GM19397 (cell line): ENCODE measurements at regions not wholly inside any gene's neighbourhood (a gene's known extent, or its start where the extent isn't known, plus 50 kb on each side); places are given as distances from the start of the nearest gene placed in this dataset.
"Not testable (repeated sequence)": the region's sequence is repeated elsewhere in the genome, so short reads cannot be mapped to it uniquely, and the experiment has no call there.

Experiments used
- ATAC-seq: cut with Tn5 transposase; IDR thresholded peaks from one replicate; pipeline ENCODE4 v1.9.1; 2021; ENCODE audit warnings: mild to moderate bottlenecking, moderate library complexity; ENCODE audit not compliant: unreplicated experiment

DNA sequence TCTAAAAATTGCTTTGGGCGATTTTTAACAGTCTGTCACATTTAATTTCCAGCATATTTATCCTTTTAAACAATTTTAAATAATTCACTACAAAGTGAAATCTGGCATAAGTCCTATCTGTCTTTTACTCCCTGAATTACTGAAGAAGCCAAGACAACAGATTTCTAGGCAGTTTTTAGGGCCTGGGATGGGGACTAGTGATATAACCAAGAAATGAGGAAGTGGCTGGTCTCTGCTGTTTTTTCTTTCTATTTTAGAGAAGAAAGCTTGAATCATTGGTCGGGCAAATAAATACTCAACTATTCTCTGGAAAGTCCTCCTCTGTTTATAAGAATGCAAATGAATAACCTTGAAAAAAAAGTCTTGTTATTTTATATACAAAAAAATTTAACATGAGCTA is 79.7 kb upstream of the SSBP2 start:
- no peak for ATAC-seq

DNA sequence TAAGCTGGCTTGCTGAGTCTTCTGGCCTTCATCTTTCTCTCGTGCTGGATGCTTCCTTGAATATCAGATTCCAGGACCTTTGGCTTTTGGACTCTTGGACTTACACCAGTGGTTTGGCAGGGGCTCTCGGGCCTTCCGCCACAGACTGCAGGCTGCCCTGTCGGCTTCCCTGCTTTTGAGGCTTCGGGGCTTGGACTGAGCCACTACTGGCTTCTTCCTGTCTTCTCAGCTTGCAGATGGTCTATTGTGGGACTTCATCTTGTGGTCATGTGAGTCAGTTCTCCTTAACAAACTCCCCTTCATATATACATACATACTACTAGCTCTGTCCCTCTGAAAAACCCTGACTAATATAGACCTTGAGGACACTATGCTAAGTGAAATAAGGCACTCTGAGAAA is 78.3 kb upstream of the SSBP2 start:
- no peak for ATAC-seq

DNA sequence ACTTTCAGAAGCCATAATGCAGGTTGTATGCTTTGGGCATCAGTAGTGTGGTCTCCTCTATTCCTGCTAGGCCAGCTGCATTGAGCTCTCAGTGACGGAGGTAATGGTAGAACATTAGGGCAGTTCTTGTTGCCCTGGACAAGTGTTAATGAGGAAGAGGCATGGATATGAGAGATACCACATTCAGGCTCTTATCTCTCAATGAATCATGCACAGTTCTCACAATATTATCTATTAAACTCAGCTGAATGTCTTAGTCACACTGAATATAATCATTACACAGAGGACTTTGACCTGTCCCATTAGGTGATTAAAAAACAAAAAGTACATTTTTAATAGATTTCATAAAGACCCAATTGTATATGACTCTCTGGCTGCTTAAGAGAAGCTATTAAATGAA is 76.6 kb upstream of the SSBP2 start:
- no peak for ATAC-seq

DNA sequence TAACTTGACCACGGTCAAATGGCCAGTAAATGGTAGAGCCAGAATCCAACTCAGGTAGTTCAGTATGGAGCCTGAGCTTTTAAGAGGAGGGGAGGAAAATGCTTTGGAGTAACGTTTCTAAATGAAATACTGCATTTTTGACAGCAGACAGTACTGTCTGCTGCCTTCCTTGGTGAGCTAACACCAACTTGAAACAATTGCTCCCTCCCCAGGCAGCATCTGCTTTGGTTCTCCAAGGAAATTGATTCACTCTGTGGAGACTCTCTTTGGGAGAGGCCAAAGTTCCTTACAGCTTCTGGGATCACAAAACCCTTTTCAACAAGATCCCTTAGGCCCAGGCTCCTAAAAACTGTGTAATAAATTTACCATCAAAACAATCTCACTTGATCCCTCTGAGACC is 75.2 kb upstream of the SSBP2 start:
- ATAC-seq = no peak

DNA sequence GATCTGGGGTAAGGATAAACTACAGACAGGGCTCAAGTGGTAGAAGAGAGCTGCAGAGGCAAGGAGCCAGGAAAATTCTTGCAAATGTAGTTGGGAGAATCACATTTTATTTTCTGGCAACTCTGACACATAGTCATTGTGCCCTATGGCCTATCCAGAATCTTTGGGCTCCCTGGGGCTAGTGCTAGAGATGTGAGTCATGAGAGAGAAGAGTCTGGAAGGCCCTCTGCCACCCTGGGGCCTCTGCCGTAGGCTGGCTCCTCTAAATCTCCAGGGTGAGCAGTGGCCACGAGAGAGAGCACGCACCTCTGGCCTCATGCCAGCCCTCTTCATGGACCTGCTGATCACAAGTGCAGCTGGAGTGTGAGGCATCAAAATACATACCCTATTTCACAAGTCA is 74.3 kb upstream of the SSBP2 start:
- ATAC-seq = no peak

DNA sequence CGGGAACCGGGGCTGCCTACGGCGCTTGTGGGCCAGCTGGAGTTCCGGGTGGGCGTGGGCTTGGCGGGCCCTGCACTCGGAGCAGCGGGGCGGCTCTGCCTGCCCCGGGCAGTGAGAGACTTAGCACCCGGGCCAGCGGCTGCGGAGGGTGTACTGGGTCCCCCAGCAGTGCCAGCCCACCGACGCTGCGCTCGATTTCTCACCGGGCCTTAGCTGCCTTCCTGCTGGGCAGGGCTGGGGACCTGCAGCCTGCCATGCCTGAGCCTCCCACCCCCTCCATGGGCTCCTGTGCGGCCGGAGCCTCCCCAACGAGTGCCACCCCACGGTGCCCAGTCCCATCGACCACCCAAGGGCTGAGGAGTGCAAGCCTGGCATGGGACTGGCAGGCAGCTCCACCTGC is 72.8 kb upstream of the SSBP2 start:
- ATAC-seq = not testable (repeated sequence)

DNA sequence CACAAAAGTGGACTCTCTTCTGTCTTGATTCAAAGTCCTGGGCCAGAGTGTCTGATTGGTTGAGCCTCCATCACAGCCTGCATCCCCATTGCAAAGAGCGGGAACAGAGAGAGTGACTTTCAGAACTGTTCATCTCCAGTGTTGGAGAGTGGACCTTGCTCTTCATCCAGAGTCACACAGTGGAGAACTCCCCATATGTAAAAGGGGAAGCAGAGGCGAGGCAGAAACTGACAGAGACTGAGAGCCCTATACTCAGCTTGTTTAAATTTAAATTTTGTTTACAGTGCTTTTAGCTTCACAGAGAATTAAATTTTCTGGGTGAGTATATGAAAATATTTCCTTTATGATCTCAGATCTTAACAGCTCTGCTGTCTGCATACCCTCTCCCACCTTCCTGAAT is 70.0 kb upstream of the SSBP2 start:
- no peak for ATAC-seq

DNA sequence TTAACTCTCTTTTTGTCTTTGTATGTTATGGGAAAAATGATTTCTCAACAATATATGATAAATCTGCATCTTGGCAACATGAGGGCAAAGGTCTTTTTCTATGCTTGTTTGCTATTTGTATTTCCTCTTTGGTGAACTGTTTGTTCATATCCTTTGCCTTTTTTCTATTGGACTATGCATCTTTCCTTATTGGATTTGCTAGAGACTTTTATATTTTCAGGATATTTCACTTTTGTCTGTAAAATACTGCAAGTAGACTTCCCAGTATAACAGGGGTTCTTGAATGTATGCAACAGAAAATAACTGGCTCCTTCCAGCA is 69.4 kb upstream of the SSBP2 start:
- ATAC-seq = no peak

DNA sequence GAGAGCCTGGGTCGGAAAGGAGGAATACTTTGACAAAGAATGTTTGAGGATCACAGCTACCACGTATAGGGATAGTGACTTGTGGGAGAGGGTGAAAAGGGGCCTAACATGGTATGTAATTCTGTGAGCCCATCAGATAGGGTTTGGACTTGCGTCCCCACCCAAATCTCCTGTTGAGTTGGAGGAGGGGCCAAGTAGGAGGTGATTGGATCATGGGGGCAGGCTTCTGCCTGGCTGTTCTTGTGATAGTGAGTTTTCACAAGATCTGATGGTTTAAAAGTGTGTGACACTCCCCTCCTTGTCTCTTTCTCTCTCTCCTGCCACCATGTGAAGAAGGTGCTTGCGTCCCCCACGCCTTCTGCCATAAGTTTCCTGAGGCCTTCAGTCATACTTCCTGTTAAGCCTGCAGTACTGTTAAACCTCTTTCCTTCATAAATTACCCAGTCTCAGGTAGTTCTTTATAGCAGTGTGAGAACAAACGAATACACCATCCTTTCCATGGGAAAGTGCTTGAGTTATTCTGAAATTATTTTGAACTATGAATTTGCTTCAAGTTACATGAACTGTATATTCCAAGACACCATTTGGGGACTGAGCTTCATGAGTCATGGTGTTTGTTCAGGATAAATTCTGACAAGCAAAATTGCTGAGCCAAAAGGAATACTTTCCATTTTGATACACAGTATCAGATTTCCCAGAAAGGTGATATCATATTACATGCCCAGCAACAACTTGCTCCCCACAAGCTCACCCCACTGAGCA is 68.8 kb upstream of the SSBP2 start:
- no peak for ATAC-seq

DNA sequence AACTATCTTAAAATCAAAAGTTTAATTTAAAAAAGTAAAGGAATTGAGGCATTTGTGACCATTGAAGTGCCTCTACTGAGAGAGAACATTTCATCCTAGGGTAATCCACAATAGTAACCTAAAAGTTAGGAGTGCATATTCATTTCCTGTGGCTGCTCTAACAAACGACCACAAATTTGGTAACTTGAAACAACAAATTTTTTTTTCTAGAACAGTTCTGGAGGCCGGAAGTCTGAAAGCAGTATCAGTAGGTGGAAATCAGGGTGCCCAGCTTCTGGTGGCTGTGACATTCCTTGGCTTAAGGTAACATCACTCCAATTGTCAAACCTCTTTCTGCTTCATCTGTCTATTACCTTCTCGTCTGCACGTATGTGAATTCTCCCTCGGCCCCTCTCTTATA is 67.1 kb upstream of the SSBP2 start:
- ATAC-seq = no peak

DNA sequence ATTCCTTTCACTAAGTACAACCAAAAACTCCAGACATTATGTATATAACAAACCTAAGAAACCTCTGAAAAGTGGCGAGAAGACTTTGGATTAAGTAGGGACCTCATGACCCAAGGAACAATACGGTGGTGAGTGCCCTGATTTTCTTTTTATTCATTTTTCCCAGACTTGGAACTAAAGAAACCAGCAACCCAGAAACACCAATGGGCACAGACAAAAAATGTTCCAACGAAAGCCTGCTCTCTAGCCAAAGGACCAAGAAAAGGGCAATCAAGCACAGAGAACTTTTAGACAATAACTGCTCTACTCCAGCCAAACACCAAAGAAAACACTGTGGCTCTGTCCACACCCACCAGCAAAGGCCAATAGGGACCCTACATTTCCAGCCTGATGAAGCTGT is 66.2 kb upstream of the SSBP2 start:
- ATAC-seq = no peak

DNA sequence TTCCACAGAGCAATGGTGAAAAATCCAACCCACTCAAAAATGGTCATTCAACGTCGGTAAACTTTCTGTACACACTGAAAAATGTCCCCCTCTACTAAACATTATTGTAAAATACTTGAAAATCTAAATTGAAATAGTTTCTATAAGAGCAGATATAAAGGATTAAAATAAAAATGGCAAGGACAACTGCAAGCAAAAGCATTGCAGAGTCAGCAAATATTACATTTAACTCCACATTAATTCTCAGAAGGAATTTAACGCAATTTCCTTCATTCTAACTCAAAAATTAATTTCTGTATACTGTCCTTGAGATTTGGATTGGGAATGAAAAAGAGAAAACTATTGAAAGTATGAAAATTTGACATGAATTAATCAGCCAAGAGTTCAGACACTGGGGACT is 64.4 kb upstream of the SSBP2 start:
- no peak for ATAC-seq

DNA sequence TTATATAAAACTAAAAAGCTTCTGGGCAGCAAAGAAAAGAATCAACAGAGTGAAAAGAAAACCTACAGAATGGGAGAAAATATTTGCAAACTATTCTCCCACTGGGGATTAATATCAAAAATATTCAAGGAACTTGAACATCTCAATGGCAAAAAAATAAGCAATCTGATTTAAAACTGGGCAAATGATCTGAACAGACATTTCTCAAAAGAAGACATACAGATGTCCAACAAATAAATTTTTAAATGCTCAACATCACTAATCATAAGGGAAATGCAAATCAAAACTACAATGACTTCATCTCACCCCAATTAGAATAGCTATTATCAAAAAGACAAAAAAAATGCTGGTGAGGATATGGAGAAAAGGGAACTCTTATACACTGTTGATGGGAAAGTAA is 57.2 kb upstream of the SSBP2 start:
- ATAC-seq = no peak

DNA sequence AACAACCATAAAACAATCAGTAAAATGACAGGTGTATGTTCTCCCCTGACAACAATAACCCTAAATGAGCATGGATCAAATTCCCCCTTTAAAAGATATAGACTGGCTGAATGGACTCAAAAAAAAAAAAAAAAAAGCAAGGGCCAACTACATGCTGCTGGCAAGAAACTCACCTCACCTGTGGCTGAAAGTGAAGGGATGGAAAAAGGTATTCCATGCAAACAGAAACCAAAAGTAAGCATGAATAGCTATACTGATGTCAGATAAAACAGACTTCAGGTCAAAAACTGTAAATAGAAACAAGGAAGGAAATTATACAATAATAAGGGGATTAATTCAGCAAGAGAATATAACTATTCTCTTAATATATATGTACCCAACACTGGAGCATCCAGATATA is 54.2 kb upstream of the SSBP2 start:
- ATAC-seq = no peak

DNA sequence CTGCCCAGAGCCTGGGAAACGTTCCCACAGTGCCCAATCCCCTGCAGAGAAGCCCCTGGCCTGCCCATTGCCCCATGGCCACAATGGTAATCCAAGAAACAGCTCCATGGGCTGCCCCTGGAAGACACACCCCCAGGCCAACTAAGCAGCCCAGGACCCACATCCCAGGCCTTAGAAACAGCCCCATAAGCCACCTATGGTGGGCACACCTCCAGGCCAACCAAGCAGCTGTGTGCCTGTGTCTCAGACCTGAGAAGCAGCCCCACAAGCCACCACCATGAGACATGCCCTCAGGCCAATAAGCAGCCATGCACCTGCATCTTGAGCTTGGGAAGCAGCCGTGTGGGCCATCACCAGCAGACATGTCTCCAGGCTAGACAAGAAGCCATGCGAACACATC is 52.9 kb upstream of the SSBP2 start:
- no peak for ATAC-seq

DNA sequence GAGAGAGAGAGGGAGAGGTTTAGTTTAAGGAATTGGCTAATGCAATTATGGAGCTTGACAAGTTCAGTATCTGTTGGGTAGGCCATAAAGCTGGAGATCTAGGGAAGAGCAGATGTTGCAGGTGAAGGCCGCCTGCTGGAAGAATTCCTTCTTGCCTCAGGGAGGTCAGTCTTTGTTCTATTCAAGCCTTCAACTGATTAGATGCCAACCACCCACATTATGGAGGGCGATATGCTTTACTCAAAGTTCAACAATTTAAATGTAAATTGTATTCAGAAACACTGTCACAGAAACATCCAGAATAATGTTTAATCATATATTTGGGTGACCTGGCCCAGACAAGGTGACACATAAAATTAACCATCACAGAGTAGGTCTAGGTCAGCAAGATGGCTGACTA is 51.7 kb upstream of the SSBP2 start:
- no peak for ATAC-seq

DNA sequence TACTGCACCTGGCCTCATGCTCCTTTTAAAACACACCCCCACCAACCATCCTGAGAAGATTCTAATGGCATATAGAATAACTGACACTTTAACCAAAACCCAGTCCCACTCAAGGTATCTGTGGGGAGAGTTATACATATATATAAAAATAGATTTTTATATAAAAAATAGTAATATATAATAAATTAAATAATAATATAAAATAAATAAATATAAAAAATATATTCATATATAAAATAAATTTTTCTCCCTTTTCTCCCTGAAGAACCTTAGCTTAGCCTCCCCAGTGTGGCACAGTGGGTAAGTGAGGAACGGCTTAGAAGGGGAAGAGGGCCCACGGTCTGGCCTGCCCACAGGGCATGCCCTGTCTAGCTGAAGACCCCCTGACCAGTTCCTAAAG is 51.1 kb upstream of the SSBP2 start:
- ATAC-seq = no peak

DNA sequence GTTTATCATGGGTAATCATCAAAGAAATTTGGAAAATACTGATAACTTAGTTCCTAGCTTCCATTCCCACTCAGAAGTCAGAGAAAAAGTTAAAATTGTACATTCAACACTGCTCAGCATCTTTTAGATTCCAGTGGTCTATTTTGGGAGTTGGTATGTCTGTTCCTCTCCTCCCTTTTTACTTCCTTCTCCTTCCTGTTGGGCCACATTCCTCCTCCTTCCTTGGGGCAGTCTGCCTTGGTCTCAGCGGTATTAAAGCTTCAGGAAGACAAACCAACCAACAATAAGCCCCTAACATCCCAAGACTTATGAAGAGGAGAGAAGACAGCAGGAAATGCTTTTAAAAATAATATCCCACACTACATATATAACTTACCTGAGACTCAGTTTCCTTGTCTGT is 49.9 kb upstream of the SSBP2 start:
- ATAC-seq = no peak
